Panc1 (cell line): ENCODE measurements at regions not wholly inside any gene's neighbourhood (a gene's known extent, or its start where the extent isn't known, plus 50 kb on each side); places are given as distances from the start of the nearest gene placed in this dataset.

Experiments used
- ATAC-seq: fragments of 200-7000 bp; cut with Tn5 transposase; 2 replicates; pipeline ENCODE4 v1.9.1; 2020; ENCODE audit warnings: mild to moderate bottlenecking, moderate library complexity
- BruUV-seq: library from RNA; stranded (reverse); fragments of 400-500 nt; replicated peaks from 2 replicates; lab custom pipeline; 2021; lab: Mats Ljungman, UMichigan
- CTCF ChIA-PET: fragments of 300-600 bp; sonication (Branson Sonifier 250); formaldehyde crosslinking; loops from one replicate; lab custom pipeline; 2022; ENCODE audit warnings: antibody characterized with exemption; lab: Charles Lee
- POLR2A ChIA-PET: fragments of 300-600 bp; sonication (Branson Sonifier 250); formaldehyde crosslinking; loops from one replicate; lab custom pipeline; 2022; ENCODE audit warnings: antibody characterized with exemption; lab: Charles Lee
- DNase-seq: peaks from one replicate; pipeline ENCODE4 v3.0.0-alpha.2; 2010; ENCODE audit warnings: low read depth, low spot score
- H3K27ac ChIP-seq: 2 replicates; pipeline ENCODE4 v1.5.1; 2011; ENCODE audit warnings: mild to moderate bottlenecking, low read length, inconsistent platforms
- H3K27me3 ChIP-seq: fragments of 200-500 bp; sonication (Bioruptor generic); 2 replicates; pipeline ENCODE4 v1.6.0; 2014; ENCODE audit warnings: low read length, inconsistent platforms; ENCODE audit not compliant: control insufficient read depth, insufficient read depth
- H3K36me3 ChIP-seq: fragments of 200-500 bp; sonication (Bioruptor generic); 2 replicates; pipeline ENCODE4 v1.5.1; 2014; ENCODE audit warnings: inconsistent platforms, mild to moderate bottlenecking, low read length, moderate library complexity; ENCODE audit not compliant: control insufficient read depth, insufficient read depth
- H3K4me1 ChIP-seq: 2 replicates; pipeline ENCODE4 v1.5.1; 2011; ENCODE audit warnings: inconsistent platforms, mild to moderate bottlenecking, low read length, moderate library complexity; ENCODE audit not compliant: control insufficient read depth, insufficient read depth
- H3K4me3 ChIP-seq, 2 experiments: 2 replicates each; pipeline ENCODE4 v1.5.1; 2011 to 2012; ENCODE audit warnings: low read depth in 2 of 2, low read length in 2 of 2, mild to moderate bottlenecking in 2 of 2, inconsistent platforms in 1 of 2, moderate library complexity in 1 of 2
- H3K9me3 ChIP-seq: fragments of 200-500 bp; sonication (Bioruptor generic); 2 replicates; pipeline ENCODE4 v1.5.1; 2014; ENCODE audit warnings: low read depth, mild to moderate bottlenecking, inconsistent platforms, low read length, moderate library complexity; ENCODE audit not compliant: control insufficient read depth, insufficient read depth
- POLR2AphosphoS5 ChIP-seq: IDR thresholded peaks from 2 replicates; pipeline ENCODE4 v1.6.1; 2012; ENCODE audit warnings: mild to moderate bottlenecking, low read depth, low read length, moderate library complexity
- SIN3A ChIP-seq: IDR thresholded peaks from 2 replicates; pipeline ENCODE4 v1.6.1; 2012; ENCODE audit warnings: low read depth, mild to moderate bottlenecking, low read length, moderate library complexity, borderline replicate concordance; ENCODE audit not compliant: insufficient read depth
- TCF7L2 ChIP-seq: IDR thresholded peaks from 2 replicates; pipeline ENCODE4 v1.6.1; 2011; ENCODE audit warnings: mild to moderate bottlenecking, low read depth, low read length, inconsistent platforms
- in situ Hi-C: cut with HindIII; loops from 2 replicates; pipeline ENCODE4 v1.10.0; 2016; ENCODE audit warnings: low sequenced_read_pairs, low pct_unique_long_range_greater_than_20kb
- intact Hi-C: fragments of 100-400 bp; cut with micrococcal nuclease; formaldehyde crosslinking; loops from one replicate; pipeline ENCODE4 v1.10.0; 2022; ENCODE audit not compliant: unreplicated experiment
- TF ChIP-seq, protein P1 (sequence below), 2 experiments: IDR thresholded peaks; 2 replicates each; pipeline ENCODE4 v1.6.1; 2011 to 2012; ENCODE audit warnings: low read depth in 2 of 2, control low read depth in 1 of 2, low read length in 1 of 2, mild to moderate bottlenecking in 1 of 2, moderate library complexity in 1 of 2; ENCODE audit not compliant: insufficient read depth in 1 of 2
- TF ChIP-seq, protein P2 (sequence below): fragments of 450-650 bp; IDR thresholded peaks from 2 replicates; pipeline ENCODE4 v1.5.1; 2017; ENCODE audit warnings: mild to moderate bottlenecking

DNA sequence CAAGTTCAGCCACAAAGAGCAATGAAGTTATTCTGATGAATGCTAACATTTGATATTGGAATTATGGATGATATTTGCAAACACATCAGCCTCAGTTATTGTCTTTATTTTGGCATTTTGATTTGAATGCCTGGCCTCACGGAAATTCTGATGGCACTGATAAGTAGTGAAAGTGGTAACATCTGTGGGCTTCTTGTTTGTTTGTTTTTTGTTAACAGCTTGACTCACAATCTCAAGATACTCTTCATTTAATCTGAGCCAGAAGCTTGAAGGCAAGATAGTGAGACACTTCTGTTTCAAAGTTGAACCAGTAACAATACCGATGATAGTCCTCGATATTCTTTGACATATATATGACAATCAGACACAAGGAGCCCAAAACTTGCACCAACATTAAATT is 182.9 kb upstream of the NFIA start:
- Histone ChIP-seq H3K9me3 (no peaks in the 10 kb centered on the region), H3K4me3 (no peak overlapping the region), H3K4me1 (no peaks in the 10 kb centered on the region), H3K36me3 (no peaks in the 10 kb centered on the region), H3K27ac (no peak overlapping the region), H3K27me3 (no peaks in the 10 kb centered on the region; the same call in 1 of the 2 replicates)
- TF ChIP-seq, protein P1, sequence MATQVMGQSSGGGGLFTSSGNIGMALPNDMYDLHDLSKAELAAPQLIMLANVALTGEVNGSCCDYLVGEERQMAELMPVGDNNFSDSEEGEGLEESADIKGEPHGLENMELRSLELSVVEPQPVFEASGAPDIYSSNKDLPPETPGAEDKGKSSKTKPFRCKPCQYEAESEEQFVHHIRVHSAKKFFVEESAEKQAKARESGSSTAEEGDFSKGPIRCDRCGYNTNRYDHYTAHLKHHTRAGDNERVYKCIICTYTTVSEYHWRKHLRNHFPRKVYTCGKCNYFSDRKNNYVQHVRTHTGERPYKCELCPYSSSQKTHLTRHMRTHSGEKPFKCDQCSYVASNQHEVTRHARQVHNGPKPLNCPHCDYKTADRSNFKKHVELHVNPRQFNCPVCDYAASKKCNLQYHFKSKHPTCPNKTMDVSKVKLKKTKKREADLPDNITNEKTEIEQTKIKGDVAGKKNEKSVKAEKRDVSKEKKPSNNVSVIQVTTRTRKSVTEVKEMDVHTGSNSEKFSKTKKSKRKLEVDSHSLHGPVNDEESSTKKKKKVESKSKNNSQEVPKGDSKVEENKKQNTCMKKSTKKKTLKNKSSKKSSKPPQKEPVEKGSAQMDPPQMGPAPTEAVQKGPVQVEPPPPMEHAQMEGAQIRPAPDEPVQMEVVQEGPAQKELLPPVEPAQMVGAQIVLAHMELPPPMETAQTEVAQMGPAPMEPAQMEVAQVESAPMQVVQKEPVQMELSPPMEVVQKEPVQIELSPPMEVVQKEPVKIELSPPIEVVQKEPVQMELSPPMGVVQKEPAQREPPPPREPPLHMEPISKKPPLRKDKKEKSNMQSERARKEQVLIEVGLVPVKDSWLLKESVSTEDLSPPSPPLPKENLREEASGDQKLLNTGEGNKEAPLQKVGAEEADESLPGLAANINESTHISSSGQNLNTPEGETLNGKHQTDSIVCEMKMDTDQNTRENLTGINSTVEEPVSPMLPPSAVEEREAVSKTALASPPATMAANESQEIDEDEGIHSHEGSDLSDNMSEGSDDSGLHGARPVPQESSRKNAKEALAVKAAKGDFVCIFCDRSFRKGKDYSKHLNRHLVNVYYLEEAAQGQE (IDR thresholded peaks at IDR 0.05; ENCODE audit: insufficient read depth in 1 of 2, low read depth in 2 of 2, low read length in 1 of 2): no peak
- TF ChIP-seq TCF7L2 (no peak), POLR2AphosphoS5 (no peak), SIN3A (no peak)
- TF ChIP-seq, protein P2, sequence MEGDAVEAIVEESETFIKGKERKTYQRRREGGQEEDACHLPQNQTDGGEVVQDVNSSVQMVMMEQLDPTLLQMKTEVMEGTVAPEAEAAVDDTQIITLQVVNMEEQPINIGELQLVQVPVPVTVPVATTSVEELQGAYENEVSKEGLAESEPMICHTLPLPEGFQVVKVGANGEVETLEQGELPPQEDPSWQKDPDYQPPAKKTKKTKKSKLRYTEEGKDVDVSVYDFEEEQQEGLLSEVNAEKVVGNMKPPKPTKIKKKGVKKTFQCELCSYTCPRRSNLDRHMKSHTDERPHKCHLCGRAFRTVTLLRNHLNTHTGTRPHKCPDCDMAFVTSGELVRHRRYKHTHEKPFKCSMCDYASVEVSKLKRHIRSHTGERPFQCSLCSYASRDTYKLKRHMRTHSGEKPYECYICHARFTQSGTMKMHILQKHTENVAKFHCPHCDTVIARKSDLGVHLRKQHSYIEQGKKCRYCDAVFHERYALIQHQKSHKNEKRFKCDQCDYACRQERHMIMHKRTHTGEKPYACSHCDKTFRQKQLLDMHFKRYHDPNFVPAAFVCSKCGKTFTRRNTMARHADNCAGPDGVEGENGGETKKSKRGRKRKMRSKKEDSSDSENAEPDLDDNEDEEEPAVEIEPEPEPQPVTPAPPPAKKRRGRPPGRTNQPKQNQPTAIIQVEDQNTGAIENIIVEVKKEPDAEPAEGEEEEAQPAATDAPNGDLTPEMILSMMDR: no peak
- ATAC-seq: no peak
- no TSS peak for BruUV-seq
- ChIA-PET CTCF (no interaction called here), POLR2A (no interaction called here)
- no peak for DNase-seq
- in situ Hi-C loops: no loop called here
- intact Hi-C loops: no loop called here

DNA sequence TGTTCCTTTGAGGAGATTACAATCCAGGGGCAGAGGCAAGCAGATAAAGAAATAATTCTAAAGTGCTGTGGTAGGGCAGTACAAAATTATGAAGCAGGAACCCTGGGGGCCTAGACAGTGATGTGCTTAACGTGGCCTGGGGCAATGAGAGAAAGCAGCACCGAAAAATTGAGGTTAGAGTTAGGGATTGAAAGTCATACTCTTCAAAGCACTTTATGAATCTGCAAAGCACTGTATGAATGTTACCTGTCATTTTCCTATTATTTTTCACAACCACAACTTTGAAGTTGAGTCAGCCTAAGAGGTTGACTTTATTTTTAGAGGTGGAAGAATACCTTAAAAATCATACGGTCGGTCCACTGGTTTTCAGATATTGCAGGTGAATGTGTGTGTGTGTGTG is 183.4 kb upstream of the NFIA start:
- in situ Hi-C loops (no loop called here), intact Hi-C loops (no loop called here)
- ChIA-PET POLR2A (no interaction called here), CTCF (no interaction called here)
- ATAC-seq: no peak
- no peak for TF ChIP-seq TCF7L2
- TF ChIP-seq, protein P2: no peak
- TF ChIP-seq SIN3A: no peak
- TF ChIP-seq POLR2AphosphoS5: no peak
- TF ChIP-seq, protein P1 (IDR thresholded peaks at IDR 0.05; ENCODE audit: insufficient read depth in 1 of 2, low read depth in 2 of 2, low read length in 1 of 2): no peak
- no TSS peak for BruUV-seq
- DNase-seq: no peak
- Histone ChIP-seq H3K27ac (no peak overlapping the region), H3K4me3 (no peak overlapping the region), H3K9me3 (no peaks in the 10 kb centered on the region), H3K36me3 (no peaks in the 10 kb centered on the region), H3K27me3 (no peaks in the 10 kb centered on the region; the same call in 1 of the 2 replicates), H3K4me1 (no peaks in the 10 kb centered on the region)
